ENCODE measurements at regions not wholly inside any gene's neighbourhood (a gene's known extent, or its start where the extent isn't known, plus 50 kb on each side); places are given as distances from the start of the nearest gene placed in this dataset.

DNA sequence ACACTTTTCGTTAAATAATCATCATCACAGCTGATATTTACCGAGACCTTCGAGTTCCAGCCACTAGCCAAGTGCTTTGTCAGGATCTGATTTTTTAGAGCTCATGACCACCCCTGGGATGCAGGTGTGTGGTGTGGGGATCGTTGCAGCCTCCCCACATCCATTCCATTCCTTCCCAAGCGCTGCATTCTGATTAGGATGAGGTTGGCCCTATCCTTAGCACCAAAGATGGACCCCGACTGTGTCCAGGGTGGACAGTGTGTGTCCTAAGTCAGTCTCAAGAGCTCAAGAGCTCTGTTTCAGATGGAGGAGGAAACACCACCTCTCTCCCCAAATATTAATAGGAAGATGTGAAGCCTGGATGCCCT lies 74.1 kb downstream of the PSMG1 start:
- no peak for ATAC-seq (ENCODE audit: low read depth)
- no peaks in the 10 kb centered on the region for H3K36me3 ChIP-seq (ENCODE audit: control insufficient read depth, insufficient read depth, low read length)
- peak overlapping the region; percentile 64 for H2BK20ac ChIP-seq (ENCODE audit: low read depth, low read length)
- 0 out of 2 replicates have a peak, but pooled peaks cover 2% of the 10 kb centered on the region for H3K27me3 ChIP-seq (ENCODE audit: control insufficient read depth, insufficient read depth, low read length)
- CTCF ChIA-PET, result interaction anchor here (0.9 kb wide), 1 partner anchor 28 kb away, joined by 5 read pairs; no protein-coding TSS in a partner anchor
- no peak overlapping the region for H3K4me2 ChIP-seq (ENCODE audit: low read depth, low read length)
- H3K14ac ChIP-seq (replicated peaks; ENCODE audit: low read depth, low read length), result no peak overlapping the region
- H3K4ac ChIP-seq (ENCODE audit: low read depth, low read length), result peak overlapping the region; percentile 77
- no peak overlapping the region for H3K27ac ChIP-seq (ENCODE audit: insufficient read depth, low read length)
- BruUV-seq (replicated peaks), result no TSS peak
- no CpG with 5 or more reads among the region's 6 CpGs for WGBS, 2 experiments (ENCODE audit: extremely low coverage in 2 of 2, insufficient read length in 1 of 2)
- in situ Hi-C loops (cut with MboI; ENCODE audit: low sequenced_read_pairs) (no loop called here), dilution Hi-C loops (cut with HindIII; ENCODE audit: low sequenced_read_pairs, unreplicated experiment) (no loop called here), intact Hi-C loops (cut with micrococcal nuclease) (no loop called here)
- H4K91ac ChIP-seq (ENCODE audit: insufficient read depth, low read depth, low read length), result 0 out of 2 replicates have a peak overlapping the region, but pooled peaks have one; percentile 48
- H3K9ac ChIP-seq (ENCODE audit: low read depth, low read length), result no peak overlapping the region
- DNase-seq, result no peak
- H4K8ac ChIP-seq (ENCODE audit: low read depth in 2 of 2, low read length in 2 of 2), result no peak overlapping the region
- H3K4me1 ChIP-seq (ENCODE audit: control insufficient read depth, insufficient read depth, low read length), result peaks cover 15% of the 10 kb centered on the region
- H3K23ac ChIP-seq (ENCODE audit: low read depth, low read length), result no peak overlapping the region
- no peak overlapping the region for H2BK5ac ChIP-seq (ENCODE audit: low read depth, low read length, poor library complexity, severe bottlenecking)
- no peaks in the 10 kb centered on the region; the same call in 1 of the 2 replicates for H3K9me3 ChIP-seq (ENCODE audit: control insufficient read depth, insufficient read depth, low read length)
- no peaks in the 10 kb centered on the region for H3K79me1 ChIP-seq (ENCODE audit: low read depth in 1 of 2, low read length in 2 of 2)
- peaks cover 13% of the 10 kb centered on the region for H3K9me1 ChIP-seq (ENCODE audit: insufficient read depth, low read length)
- peak overlapping the region; percentile 26; the same call in 2 of the 3 replicates for H2BK15ac ChIP-seq (ENCODE audit: low read depth, low read length)
- H4K5ac ChIP-seq (ENCODE audit: low read depth, low read length), result no peak overlapping the region; the same call in 1 of the 2 replicates
- H4K20me1 ChIP-seq (ENCODE audit: insufficient read depth, low read length), result no peaks in the 10 kb centered on the region
- no peak overlapping the region; the same call in 1 of the 2 replicates for H3K18ac ChIP-seq (ENCODE audit: low read depth, low read length)
- peak overlapping the region; percentile 73 for H2BK120ac ChIP-seq (ENCODE audit: low read depth, low read length)
- no peak overlapping the region for H2AFZ ChIP-seq (replicated peaks; ENCODE audit: low read length, poor library complexity)
- H3K4me3 ChIP-seq (ENCODE audit: insufficient read depth, low read depth, low read length), result no peak overlapping the region
- no peak overlapping the region for H3K56ac ChIP-seq (ENCODE audit: extremely low read depth, insufficient read depth, low read length)
- POLR2A ChIA-PET (ENCODE audit: unreplicated experiment), result no interaction called here
- TF ChIP-seq RCOR1 (IDR thresholded peaks at IDR 0.05; ENCODE audit: insufficient replicate concordance, low read length) (no peak), MAFK (IDR thresholded peaks at IDR 0.05; ENCODE audit: low read depth, low read length) (no peak), POLR2A (IDR thresholded peaks at IDR 0.05; ENCODE audit: low read depth, low read length) (no peak), BHLHE40 (IDR thresholded peaks at IDR 0.05; ENCODE audit: low read depth, low read length) (no peak), CHD1 (IDR thresholded peaks at IDR 0.05; ENCODE audit: low read depth, low read length) (no peak), RFX5 (IDR thresholded peaks at IDR 0.05; ENCODE audit: low read depth, low read length) (no peak), CEBPB (IDR thresholded peaks at IDR 0.05; ENCODE audit: low read depth, low read length) (no peak), SMC3 (IDR thresholded peaks at IDR 0.05; ENCODE audit: low read depth, low read length) (no peak), NFE2L2 (IDR thresholded peaks at IDR 0.05; ENCODE audit: low read depth, low read length) (no peak), MAZ (IDR thresholded peaks at IDR 0.05; ENCODE audit: borderline replicate concordance, low read depth, low read length) (no peak), RAD21 (IDR thresholded peaks at IDR 0.05; ENCODE audit: low read length) (no peak), FOS (IDR thresholded peaks at IDR 0.05; ENCODE audit: low read depth, low read length) (no peak), MXI1 (IDR thresholded peaks at IDR 0.05; ENCODE audit: borderline replicate concordance, low read depth, low read length) (no peak)
- TF ChIP-seq, protein P1, sequence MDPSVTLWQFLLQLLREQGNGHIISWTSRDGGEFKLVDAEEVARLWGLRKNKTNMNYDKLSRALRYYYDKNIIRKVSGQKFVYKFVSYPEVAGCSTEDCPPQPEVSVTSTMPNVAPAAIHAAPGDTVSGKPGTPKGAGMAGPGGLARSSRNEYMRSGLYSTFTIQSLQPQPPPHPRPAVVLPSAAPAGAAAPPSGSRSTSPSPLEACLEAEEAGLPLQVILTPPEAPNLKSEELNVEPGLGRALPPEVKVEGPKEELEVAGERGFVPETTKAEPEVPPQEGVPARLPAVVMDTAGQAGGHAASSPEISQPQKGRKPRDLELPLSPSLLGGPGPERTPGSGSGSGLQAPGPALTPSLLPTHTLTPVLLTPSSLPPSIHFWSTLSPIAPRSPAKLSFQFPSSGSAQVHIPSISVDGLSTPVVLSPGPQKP (IDR thresholded peaks at IDR 0.05; ENCODE audit: borderline replicate concordance, low read depth, low read length), result no peak
- TF ChIP-seq, protein P2, sequence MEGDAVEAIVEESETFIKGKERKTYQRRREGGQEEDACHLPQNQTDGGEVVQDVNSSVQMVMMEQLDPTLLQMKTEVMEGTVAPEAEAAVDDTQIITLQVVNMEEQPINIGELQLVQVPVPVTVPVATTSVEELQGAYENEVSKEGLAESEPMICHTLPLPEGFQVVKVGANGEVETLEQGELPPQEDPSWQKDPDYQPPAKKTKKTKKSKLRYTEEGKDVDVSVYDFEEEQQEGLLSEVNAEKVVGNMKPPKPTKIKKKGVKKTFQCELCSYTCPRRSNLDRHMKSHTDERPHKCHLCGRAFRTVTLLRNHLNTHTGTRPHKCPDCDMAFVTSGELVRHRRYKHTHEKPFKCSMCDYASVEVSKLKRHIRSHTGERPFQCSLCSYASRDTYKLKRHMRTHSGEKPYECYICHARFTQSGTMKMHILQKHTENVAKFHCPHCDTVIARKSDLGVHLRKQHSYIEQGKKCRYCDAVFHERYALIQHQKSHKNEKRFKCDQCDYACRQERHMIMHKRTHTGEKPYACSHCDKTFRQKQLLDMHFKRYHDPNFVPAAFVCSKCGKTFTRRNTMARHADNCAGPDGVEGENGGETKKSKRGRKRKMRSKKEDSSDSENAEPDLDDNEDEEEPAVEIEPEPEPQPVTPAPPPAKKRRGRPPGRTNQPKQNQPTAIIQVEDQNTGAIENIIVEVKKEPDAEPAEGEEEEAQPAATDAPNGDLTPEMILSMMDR (conservative IDR thresholded peaks at IDR 0.05; ENCODE audit: low read depth, low read length), result no peak
- TF ChIP-seq, protein P3, sequence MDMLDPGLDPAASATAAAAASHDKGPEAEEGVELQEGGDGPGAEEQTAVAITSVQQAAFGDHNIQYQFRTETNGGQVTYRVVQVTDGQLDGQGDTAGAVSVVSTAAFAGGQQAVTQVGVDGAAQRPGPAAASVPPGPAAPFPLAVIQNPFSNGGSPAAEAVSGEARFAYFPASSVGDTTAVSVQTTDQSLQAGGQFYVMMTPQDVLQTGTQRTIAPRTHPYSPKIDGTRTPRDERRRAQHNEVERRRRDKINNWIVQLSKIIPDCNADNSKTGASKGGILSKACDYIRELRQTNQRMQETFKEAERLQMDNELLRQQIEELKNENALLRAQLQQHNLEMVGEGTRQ (IDR thresholded peaks at IDR 0.05; ENCODE audit: low read depth, low read length), result no peak
- peak overlapping the region; percentile 80; the same call in 1 of the 2 replicates for H2AK5ac ChIP-seq (ENCODE audit: low read depth, low read length)
- peak overlapping the region; percentile 5 for H2AK9ac ChIP-seq (replicated peaks; ENCODE audit: low read depth, low read length, poor library complexity)
